BJ (cell line): ENCODE measurements at regions not wholly inside any gene's neighbourhood (a gene's known extent, or its start where the extent isn't known, plus 50 kb on each side); places are given as distances from the start of the nearest gene placed in this dataset.

Experiments
- CTCF ChIA-PET: fragments of 350-600 bp; formaldehyde crosslinking; extraction: SDS; loops from one replicate; lab custom pipeline; 2021; ENCODE audit warnings: antibody characterized with exemption, inconsistent platforms; lab: Yijun Ruan, JAX
- POLR2A ChIA-PET: fragments of 300-600 bp; sonication (Branson Sonifier 250); formaldehyde crosslinking; extraction: SDS; loops from one replicate; lab custom pipeline; 2021; ENCODE audit warnings: antibody characterized with exemption; lab: Charles Lee
- DNase-seq: peaks from one replicate; pipeline ENCODE4 v3.0.0-alpha.2; 2011; ENCODE audit warnings: low read depth
- H3K27me3 ChIP-seq: 2 replicates; pipeline ENCODE4 v1.6.0; 2011; ENCODE audit warnings: low read length; ENCODE audit not compliant: control insufficient read depth, insufficient read depth
- H3K36me3 ChIP-seq: 2 replicates; pipeline ENCODE4 v1.5.1; 2011; ENCODE audit warnings: low read length; ENCODE audit not compliant: control insufficient read depth, insufficient read depth
- H3K4me3 ChIP-seq: 2 replicates; pipeline ENCODE4 v1.5.1; 2011; ENCODE audit warnings: low read depth, mild to moderate bottlenecking, control low read depth, low read length
- TF ChIP-seq, protein P1 (sequence below): IDR thresholded peaks from 2 replicates; pipeline ENCODE4 v1.5.1; 2011; ENCODE audit warnings: low read depth, mild to moderate bottlenecking, control low read depth, inconsistent platforms, low read length, moderate library complexity; ENCODE audit not compliant: insufficient read depth

DNA sequence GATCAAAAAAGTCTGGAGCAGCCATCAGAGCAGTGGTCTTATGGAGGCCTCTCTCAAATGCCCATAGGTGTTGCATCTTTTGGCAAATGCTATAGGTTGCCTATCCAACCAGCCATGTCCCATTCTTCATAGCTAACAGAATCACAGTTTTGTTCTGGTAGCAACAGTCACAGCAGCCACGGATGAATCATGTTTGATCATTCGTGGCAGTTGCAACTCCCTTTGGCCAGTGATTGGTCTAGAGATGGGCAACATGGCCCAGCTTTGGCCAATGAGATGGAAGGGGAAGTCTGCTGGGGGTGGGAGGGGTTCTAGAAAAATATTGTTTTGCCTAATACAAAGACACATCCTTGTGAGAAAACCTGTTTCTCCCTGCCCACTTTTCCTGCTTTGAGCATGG, 50.3 kb upstream of the PPP2R3A start:
- no peaks in the 10 kb centered on the region for H3K27me3 ChIP-seq
- DNase-seq: no peak
- TF ChIP-seq, protein P1, sequence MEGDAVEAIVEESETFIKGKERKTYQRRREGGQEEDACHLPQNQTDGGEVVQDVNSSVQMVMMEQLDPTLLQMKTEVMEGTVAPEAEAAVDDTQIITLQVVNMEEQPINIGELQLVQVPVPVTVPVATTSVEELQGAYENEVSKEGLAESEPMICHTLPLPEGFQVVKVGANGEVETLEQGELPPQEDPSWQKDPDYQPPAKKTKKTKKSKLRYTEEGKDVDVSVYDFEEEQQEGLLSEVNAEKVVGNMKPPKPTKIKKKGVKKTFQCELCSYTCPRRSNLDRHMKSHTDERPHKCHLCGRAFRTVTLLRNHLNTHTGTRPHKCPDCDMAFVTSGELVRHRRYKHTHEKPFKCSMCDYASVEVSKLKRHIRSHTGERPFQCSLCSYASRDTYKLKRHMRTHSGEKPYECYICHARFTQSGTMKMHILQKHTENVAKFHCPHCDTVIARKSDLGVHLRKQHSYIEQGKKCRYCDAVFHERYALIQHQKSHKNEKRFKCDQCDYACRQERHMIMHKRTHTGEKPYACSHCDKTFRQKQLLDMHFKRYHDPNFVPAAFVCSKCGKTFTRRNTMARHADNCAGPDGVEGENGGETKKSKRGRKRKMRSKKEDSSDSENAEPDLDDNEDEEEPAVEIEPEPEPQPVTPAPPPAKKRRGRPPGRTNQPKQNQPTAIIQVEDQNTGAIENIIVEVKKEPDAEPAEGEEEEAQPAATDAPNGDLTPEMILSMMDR: no peak
- no peak overlapping the region for H3K4me3 ChIP-seq
- ChIA-PET POLR2A (interaction anchor here (0.7 kb wide), 1 partner anchor 16 kb away, joined by 3 read pairs; no protein-coding TSS in a partner anchor), CTCF (interaction anchor here (0.7 to 14.4 kb wide), 3 partner anchors 10 to 156 kb away, joined by 3 to 269 read pairs (median 3); no protein-coding TSS in a partner anchor)
- H3K36me3 ChIP-seq: no peaks in the 10 kb centered on the region
